ENCODE measurements at regions not wholly inside any gene's neighbourhood (a gene's known extent, or its start where the extent isn't known, plus 50 kb on each side); places are given as distances from the start of the nearest gene placed in this dataset.

DNA sequence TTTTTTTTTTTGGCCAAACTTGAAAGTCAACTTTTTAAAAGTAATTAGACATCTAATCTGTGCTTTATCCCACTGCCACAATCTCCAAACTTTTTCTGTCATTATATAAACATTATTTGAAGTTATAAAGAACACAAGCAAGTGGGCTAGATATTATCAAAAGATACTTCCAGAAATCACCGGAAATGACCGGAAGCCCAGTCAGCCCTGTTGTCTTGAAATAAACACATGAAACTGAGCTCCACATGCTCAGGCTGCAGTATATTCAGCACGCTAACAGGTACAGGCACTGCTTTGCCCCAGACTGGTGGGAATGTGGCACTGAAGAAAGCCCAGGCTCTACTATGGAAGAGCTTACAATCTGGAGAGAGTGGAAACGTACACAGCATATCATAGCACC, 158.9 kb upstream of the PLEKHG7 start:
- CTCF ChIA-PET = interaction anchor here (0.8 to 6.0 kb wide), 12 partner anchors 10 to 180 kb away, joined by 3 to 59 read pairs (median 4); no protein-coding TSS in a partner anchor
- no peaks in the 10 kb centered on the region for H3K27me3 ChIP-seq (replicated peaks in 1 of 2; ENCODE audit: control insufficient read depth in 2 of 2, insufficient read depth in 2 of 2, low read length in 1 of 2)
- H3K9ac ChIP-seq (ENCODE audit: control insufficient read depth, insufficient read depth, low read length) = peak overlapping the region; percentile 44
- BruUV-seq (replicated peaks) = no TSS peak
- intact Hi-C loops (cut with micrococcal nuclease; ENCODE audit: unreplicated experiment) (no loop called here), in situ Hi-C loops (cut with MboI) (no loop called here)
- peaks cover 55% of the 10 kb centered on the region for H3K4me1 ChIP-seq (ENCODE audit: control insufficient read depth, insufficient read depth, low read length)
- H2AFZ ChIP-seq (ENCODE audit: control insufficient read depth, low read depth, low read length) = peak overlapping the region; percentile 43
- peak overlapping the region; percentile 24; the same call in 1 of the 2 replicates for H3K4me2 ChIP-seq (ENCODE audit: control insufficient read depth, insufficient read depth)
- WGBS (ENCODE audit: insufficient coverage, insufficient replicate concordance, low lambda C conversion rate, missing lambda C conversion rate) = 1% methylated on average over 4 of the region's 4 CpGs
- ATAC-seq (peak; percentile 36), FAIRE-seq (no peak), DNase-seq (ENCODE audit: low read depth, low spot score) (no peak)
- POLR2A ChIA-PET = interaction anchor here (0.5 to 15.5 kb wide), 13 partner anchors 8 to 409 kb away, joined by 3 to 204 read pairs (median 4); no protein-coding TSS in a partner anchor
- RAD21 ChIA-PET (ENCODE audit: unreplicated experiment) = interaction anchor here (0.6 to 15.5 kb wide), 16 partner anchors 8 to 522 kb away, joined by 3 to 346 read pairs (median 3); no protein-coding TSS in a partner anchor
- H3K9me3 ChIP-seq (replicated peaks; ENCODE audit: control insufficient read depth, insufficient read depth, low read length) = no peaks in the 10 kb centered on the region; the same call in 2 of the 3 replicates
- peak overlapping the region; percentile 70 for H3K27ac ChIP-seq (ENCODE audit: control insufficient read depth, insufficient read depth)
- H3K4me3 ChIP-seq = peak overlapping the region; percentile 25; the same call in 1 of the 2 replicates
- no peaks in the 10 kb centered on the region; the same call in none of the 2 replicates for H3K79me2 ChIP-seq (ENCODE audit: control insufficient read depth, insufficient read depth, low read length)
- H4K20me1 ChIP-seq (ENCODE audit: control insufficient read depth, insufficient read depth) = no peaks in the 10 kb centered on the region
- H3K36me3 ChIP-seq (ENCODE audit: control insufficient read depth in 2 of 2, insufficient read depth in 2 of 2, low read length in 1 of 2) = no peaks in the 10 kb centered on the region
- SMC1A ChIA-PET (ENCODE audit: uncharacterized antibody, unreplicated experiment) = interaction anchor here (0.6 to 12.8 kb wide), 18 partner anchors 8 to 701 kb away, joined by 3 to 319 read pairs (median 4); no protein-coding TSS in a partner anchor
- TF ChIP-seq, protein P1, sequence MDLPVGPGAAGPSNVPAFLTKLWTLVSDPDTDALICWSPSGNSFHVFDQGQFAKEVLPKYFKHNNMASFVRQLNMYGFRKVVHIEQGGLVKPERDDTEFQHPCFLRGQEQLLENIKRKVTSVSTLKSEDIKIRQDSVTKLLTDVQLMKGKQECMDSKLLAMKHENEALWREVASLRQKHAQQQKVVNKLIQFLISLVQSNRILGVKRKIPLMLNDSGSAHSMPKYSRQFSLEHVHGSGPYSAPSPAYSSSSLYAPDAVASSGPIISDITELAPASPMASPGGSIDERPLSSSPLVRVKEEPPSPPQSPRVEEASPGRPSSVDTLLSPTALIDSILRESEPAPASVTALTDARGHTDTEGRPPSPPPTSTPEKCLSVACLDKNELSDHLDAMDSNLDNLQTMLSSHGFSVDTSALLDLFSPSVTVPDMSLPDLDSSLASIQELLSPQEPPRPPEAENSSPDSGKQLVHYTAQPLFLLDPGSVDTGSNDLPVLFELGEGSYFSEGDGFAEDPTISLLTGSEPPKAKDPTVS (IDR thresholded peaks at IDR 0.05; ENCODE audit: low read depth, low read length) = no peak
- TF ChIP-seq ZNF687 (IDR thresholded peaks at IDR 0.05) (peak; percentile 93), PAX8 (IDR thresholded peaks at IDR 0.05) (no peak), NBN (IDR thresholded peaks at IDR 0.05) (no peak), SMAD1 (IDR thresholded peaks at IDR 0.05; ENCODE audit: low read depth, partially characterized antibody) (no peak), CBX5 (IDR thresholded peaks at IDR 0.05; ENCODE audit: low read depth) (0 out of 2 replicates have a peak, but pooled peaks have one; percentile 44), POLR2AphosphoS2 (IDR thresholded peaks at IDR 0.05; ENCODE audit: low read depth, low read length) (peak; percentile 64; the same call in 1 of the 2 replicates), JUND (IDR thresholded peaks at IDR 0.05; ENCODE audit: low read depth, low read length) (no peak), ZBED1 (IDR thresholded peaks at IDR 0.05; ENCODE audit: borderline replicate concordance) (peak; percentile 57; the same call in 1 of the 2 replicates), SUPT20H (IDR thresholded peaks at IDR 0.05; ENCODE audit: borderline replicate concordance, control insufficient read depth, low read depth, low read length) (no peak), ZNF384 (IDR thresholded peaks at IDR 0.05; ENCODE audit: borderline replicate concordance, low read depth, low read length) (no peak)
- TF ChIP-seq, protein P2, sequence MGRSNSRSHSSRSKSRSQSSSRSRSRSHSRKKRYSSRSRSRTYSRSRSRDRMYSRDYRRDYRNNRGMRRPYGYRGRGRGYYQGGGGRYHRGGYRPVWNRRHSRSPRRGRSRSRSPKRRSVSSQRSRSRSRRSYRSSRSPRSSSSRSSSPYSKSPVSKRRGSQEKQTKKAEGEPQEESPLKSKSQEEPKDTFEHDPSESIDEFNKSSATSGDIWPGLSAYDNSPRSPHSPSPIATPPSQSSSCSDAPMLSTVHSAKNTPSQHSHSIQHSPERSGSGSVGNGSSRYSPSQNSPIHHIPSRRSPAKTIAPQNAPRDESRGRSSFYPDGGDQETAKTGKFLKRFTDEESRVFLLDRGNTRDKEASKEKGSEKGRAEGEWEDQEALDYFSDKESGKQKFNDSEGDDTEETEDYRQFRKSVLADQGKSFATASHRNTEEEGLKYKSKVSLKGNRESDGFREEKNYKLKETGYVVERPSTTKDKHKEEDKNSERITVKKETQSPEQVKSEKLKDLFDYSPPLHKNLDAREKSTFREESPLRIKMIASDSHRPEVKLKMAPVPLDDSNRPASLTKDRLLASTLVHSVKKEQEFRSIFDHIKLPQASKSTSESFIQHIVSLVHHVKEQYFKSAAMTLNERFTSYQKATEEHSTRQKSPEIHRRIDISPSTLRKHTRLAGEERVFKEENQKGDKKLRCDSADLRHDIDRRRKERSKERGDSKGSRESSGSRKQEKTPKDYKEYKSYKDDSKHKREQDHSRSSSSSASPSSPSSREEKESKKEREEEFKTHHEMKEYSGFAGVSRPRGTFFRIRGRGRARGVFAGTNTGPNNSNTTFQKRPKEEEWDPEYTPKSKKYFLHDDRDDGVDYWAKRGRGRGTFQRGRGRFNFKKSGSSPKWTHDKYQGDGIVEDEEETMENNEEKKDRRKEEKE (IDR thresholded peaks at IDR 0.05) = no peak
- TF ChIP-seq, protein P3, sequence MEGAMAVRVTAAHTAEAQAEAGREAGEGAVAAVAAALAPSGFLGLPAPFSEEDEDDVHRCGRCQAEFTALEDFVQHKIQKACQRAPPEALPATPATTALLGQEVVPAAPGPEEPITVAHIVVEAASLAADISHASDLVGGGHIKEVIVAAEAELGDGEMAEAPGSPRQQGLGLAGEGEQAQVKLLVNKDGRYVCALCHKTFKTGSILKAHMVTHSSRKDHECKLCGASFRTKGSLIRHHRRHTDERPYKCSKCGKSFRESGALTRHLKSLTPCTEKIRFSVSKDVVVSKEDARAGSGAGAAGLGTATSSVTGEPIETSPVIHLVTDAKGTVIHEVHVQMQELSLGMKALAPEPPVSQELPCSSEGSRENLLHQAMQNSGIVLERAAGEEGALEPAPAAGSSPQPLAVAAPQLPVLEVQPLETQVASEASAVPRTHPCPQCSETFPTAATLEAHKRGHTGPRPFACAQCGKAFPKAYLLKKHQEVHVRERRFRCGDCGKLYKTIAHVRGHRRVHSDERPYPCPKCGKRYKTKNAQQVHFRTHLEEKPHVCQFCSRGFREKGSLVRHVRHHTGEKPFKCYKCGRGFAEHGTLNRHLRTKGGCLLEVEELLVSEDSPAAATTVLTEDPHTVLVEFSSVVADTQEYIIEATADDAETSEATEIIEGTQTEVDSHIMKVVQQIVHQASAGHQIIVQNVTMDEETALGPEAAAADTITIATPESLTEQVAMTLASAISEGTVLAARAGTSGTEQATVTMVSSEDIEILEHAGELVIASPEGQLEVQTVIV (IDR thresholded peaks at IDR 0.05; ENCODE audit: borderline replicate concordance, partially characterized antibody) = no peak

All from GM12878 (cell line).